ENCODE measurements at regions not wholly inside any gene's neighbourhood (a gene's known extent, or its start where the extent isn't known, plus 50 kb on each side); places are given as distances from the start of the nearest gene placed in this dataset.

GRCh38 chr15:96484830-96485229 is 154.3 kb downstream of the NR2F2 start:
- TF ChIP-seq CTCF (IDR thresholded peaks at IDR 0.05; ENCODE audit: extremely low read depth in 1 of 2, insufficient read depth in 1 of 2, low read depth in 1 of 2, low read length in 2 of 2): no peak
- no peak for TF ChIP-seq FOS (IDR thresholded peaks at IDR 0.05; ENCODE audit: borderline replicate concordance, insufficient read depth, low read length)
- no peak for TF ChIP-seq MAX (IDR thresholded peaks at IDR 0.05; ENCODE audit: insufficient read depth, insufficient read length)
- no peak for TF ChIP-seq MYC (IDR thresholded peaks at IDR 0.05; ENCODE audit: low read depth, low read length)
- TF ChIP-seq EZH2 (IDR thresholded peaks at IDR 0.05; ENCODE audit: borderline replicate concordance, low read depth, low read length, severe bottlenecking): no peak
- TF ChIP-seq POLR2A (IDR thresholded peaks at IDR 0.05; ENCODE audit: low read depth, low read length): no peak
- TF ChIP-seq JUN (IDR thresholded peaks at IDR 0.05; ENCODE audit: borderline replicate concordance, insufficient read depth, insufficient read length, low read depth): no peak

Data from endothelial cell of umbilical vein (primary cell).